ENCODE measurements at regions not wholly inside any gene's neighbourhood (a gene's known extent, or its start where the extent isn't known, plus 50 kb on each side); places are given as distances from the start of the nearest gene placed in this dataset.
"Not testable (repeated sequence)": the region's sequence is repeated elsewhere in the genome, so short reads cannot be mapped to it uniquely, and the experiment has no call there.

- not testable (repeated sequence) for TF ChIP-seq CTCF (conservative IDR thresholded peaks at IDR 0.05; ENCODE audit: low read length); EZH2phosphoT487 (IDR thresholded peaks at IDR 0.05; ENCODE audit: borderline replicate concordance)
Measured at GRCh38 chr1:121088568-121088967, 95.6 kb downstream of the FAM72B start.

Data from Loucy (cell line).